A549 (cell line): ENCODE measurements at regions not wholly inside any gene's neighbourhood (a gene's known extent, or its start where the extent isn't known, plus 50 kb on each side); places are given as distances from the start of the nearest gene placed in this dataset.

Source experiments
- ATAC-seq, 2 experiments: fragments of 200-7000 bp in 1 of 2; fragments of >200 bp in 1 of 2; cut with Nextera tagmentation in 1 of 2; cut with Tn5 transposase in 1 of 2; 3 replicates each; pipeline versions ENCODE4 v1.8.0 to v1.9.1; 2018 to 2020; ENCODE audit warnings: mild to moderate bottlenecking in 1 of 2, moderate library complexity in 1 of 2
- CTCF ChIA-PET: fragments of 300-600 bp; sonication (Branson Sonifier 250); formaldehyde crosslinking; extraction: SDS; loops from one replicate; lab custom pipeline; 2021; ENCODE audit warnings: antibody characterized with exemption, inconsistent platforms; lab: Yijun Ruan, JAX
- POLR2A ChIA-PET: fragments of 350-600 bp; formaldehyde crosslinking; extraction: SDS; loops from one replicate; lab custom pipeline; 2021; ENCODE audit warnings: antibody characterized with exemption, inconsistent platforms; lab: Yijun Ruan, JAX
- DNase-seq, 2 experiments: peaks; one replicate each; pipeline versions ENCODE4 v3.0.0 to v3.0.0-alpha.2; 2011 to 2016; ENCODE audit warnings: low read depth in 1 of 2, low spot score in 1 of 2
- FAIRE-seq: peaks from 2 replicates; lab custom pipeline; 2011; peaks lifted over from hg19 to GRCh38; lab: Jason Lieb, UNC
- H3K27ac ChIP-seq, 2 experiments: fragments of >200 bp; sonication (Bioruptor Twin); formaldehyde crosslinking; 3 replicates each; pipeline ENCODE4 v1.5.1; 2016 to 2017
- H3K4me1 ChIP-seq: fragments of >200 bp; sonication (Bioruptor Twin); formaldehyde crosslinking; 3 replicates; pipeline ENCODE4 v1.6.1; 2016
- H3K4me2 ChIP-seq: fragments of >200 bp; sonication (Bioruptor Twin); formaldehyde crosslinking; 3 replicates; pipeline ENCODE4 v1.6.1; 2016
- H3K4me3 ChIP-seq: fragments of >200 bp; sonication (Bioruptor Twin); formaldehyde crosslinking; 3 replicates; pipeline ENCODE4 v1.5.1; 2016
- H3K9me3 ChIP-seq: fragments of >200 bp; sonication (Bioruptor Twin); formaldehyde crosslinking; 3 replicates; pipeline ENCODE4 v1.6.1; 2016
- ATOH8 ChIP-seq: fragments of 250-450 bp; sonication (Bioruptor Pico); IDR thresholded peaks from 2 replicates; pipeline ENCODE4 v1.5.0; 2020; ENCODE audit warnings: low read depth, mild to moderate bottlenecking, moderate library complexity
- CEBPB ChIP-seq, 2 experiments: fragments of >200 bp in 1 of 2; sonication (Bioruptor Twin) in 1 of 2; formaldehyde crosslinking in 1 of 2; IDR thresholded peaks; 2 replicates each; pipeline ENCODE4 v1.6.1; 2012 to 2016
- CHD2 ChIP-seq: fragments of 150-350 bp; IDR thresholded peaks from 2 replicates; pipeline ENCODE4 v1.6.1; 2014; ENCODE audit warnings: low read length; ENCODE audit not compliant: partially characterized antibody
- E2F6 ChIP-seq: IDR thresholded peaks from 2 replicates; pipeline ENCODE4 v1.6.1; 2012; ENCODE audit warnings: low read depth, borderline replicate concordance
- EHF ChIP-seq: fragments of 250-450 bp; sonication (Bioruptor Pico); IDR thresholded peaks from 2 replicates; pipeline ENCODE4 v1.5.0; 2020; ENCODE audit warnings: mild to moderate bottlenecking
- EP300 ChIP-seq, 2 experiments: fragments of >200 bp; sonication (Bioruptor Twin); formaldehyde crosslinking; IDR thresholded peaks; 2 replicates in 1 of 2; 3 replicates in 1 of 2; pipeline ENCODE4 v1.6.1; 2016 to 2017
- ESRRA ChIP-seq: fragments of 150-350 bp; IDR thresholded peaks from 2 replicates; pipeline ENCODE4 v1.6.1; 2014; ENCODE audit warnings: mild to moderate bottlenecking, low read length, borderline replicate concordance
- FOSB ChIP-seq: fragments of 250-450 bp; sonication (Bioruptor Pico); IDR thresholded peaks from 2 replicates; pipeline ENCODE4 v1.5.0; 2020; ENCODE audit warnings: mild to moderate bottlenecking, moderate library complexity
- FOXS1 ChIP-seq: fragments of 250-450 bp; sonication (Bioruptor Pico); IDR thresholded peaks from 2 replicates; pipeline ENCODE4 v1.5.0; 2020; ENCODE audit warnings: mild to moderate bottlenecking, moderate library complexity
- HDAC2 ChIP-seq: fragments of 200-600 bp; sonication (generic); IDR thresholded peaks from 2 replicates; pipeline ENCODE4 v1.6.1; 2016
- HEYL ChIP-seq: fragments of 250-450 bp; sonication (Bioruptor Pico); IDR thresholded peaks from 2 replicates; pipeline ENCODE4 v1.8.0; 2021; ENCODE audit warnings: mild to moderate bottlenecking, moderate library complexity
- JUN ChIP-seq, 2 experiments: fragments of >200 bp; sonication (Bioruptor Twin); formaldehyde crosslinking; IDR thresholded peaks; 2 replicates in 1 of 2; 3 replicates in 1 of 2; pipeline ENCODE4 v1.6.1; 2016 to 2017
- KDM1A ChIP-seq: fragments of 200-600 bp; sonication (generic); IDR thresholded peaks from 2 replicates; pipeline ENCODE4 v1.6.1; 2016; ENCODE audit warnings: low read depth, mild to moderate bottlenecking
- MYC ChIP-seq: IDR thresholded peaks from 2 replicates; pipeline ENCODE4 v1.6.1; 2012; ENCODE audit warnings: mild to moderate bottlenecking, inconsistent platforms, low read length, improper control_type of control experiment, borderline replicate concordance
- NR3C1 ChIP-seq: fragments of >200 bp; sonication (Bioruptor Twin); formaldehyde crosslinking; IDR thresholded peaks from 3 replicates; pipeline ENCODE4 v1.6.1; 2017
- PBX3 ChIP-seq: IDR thresholded peaks from 2 replicates; pipeline ENCODE4 v1.6.1; 2012
- PHF8 ChIP-seq: fragments of 200-600 bp; sonication (generic); IDR thresholded peaks from 2 replicates; pipeline ENCODE4 v1.6.1; 2016; ENCODE audit warnings: low read depth, mild to moderate bottlenecking, antibody characterized with exemption, moderate library complexity, borderline replicate concordance
- POLR2A ChIP-seq: IDR thresholded peaks from 2 replicates; pipeline ENCODE4 v1.6.1; 2012; ENCODE audit warnings: mild to moderate bottlenecking, low read length
- WGBS: methylation state at CpG from one replicate; pipeline ENCODE4 v1.1.6; 2017; ENCODE audit errors: missing lambda C conversion rate; 5-methylcytosine and 5-hydroxymethylcytosine counted together

GRCh38 chr6:106901062-106901461 is 73.5 kb downstream of the CD24 start:
- Histone ChIP-seq H3K4me1 (no peaks in the 10 kb centered on the region), H3K9me3 (no peaks in the 10 kb centered on the region), H3K4me3 (no peak overlapping the region), H3K4me2 (no peak overlapping the region), H3K27ac (no peak overlapping the region)
- no peak for DNase-seq
- FAIRE-seq, result no peak
- ChIA-PET POLR2A (no interaction called here), CTCF (no interaction called here)
- WGBS, result 76% methylated on average over 3 of the region's 3 CpGs
- no peak for ATAC-seq
- no peak for TF ChIP-seq POLR2A
- no peak for TF ChIP-seq CEBPB (IDR thresholded peaks at IDR 0.05)
- no peak for TF ChIP-seq HDAC2

- DNase-seq, result no peak
- ChIA-PET POLR2A (no interaction called here), CTCF (no interaction called here)
- H3K4me3 ChIP-seq, result no peak overlapping the region
- TF ChIP-seq E2F6 (no peak), CHD2 (no peak), EHF (CRISPR knock-in tag) (no peak), KDM1A (no peak), EP300 (IDR thresholded peaks at IDR 0.05) (no peak)
- TF ChIP-seq, all 56 proteins: peak for 0
- Histone ChIP-seq H3K27ac (no peak overlapping the region), H3K4me1 (no peaks in the 10 kb centered on the region), H3K9me3 (no peaks in the 10 kb centered on the region), H3K4me2 (no peak overlapping the region)
- ATAC-seq (no peak), FAIRE-seq (no peak)
- WGBS, result 20% methylated on average over 4 of the region's 4 CpGs
Observed at GRCh38 chr6:106899697-106900096, 74.8 kb downstream of the CD24 start.

- no peak for ATAC-seq
- TF ChIP-seq CEBPB (IDR thresholded peaks at IDR 0.05) (no peak), ATOH8 (CRISPR knock-in tag) (no peak), FOXS1 (no peak), NR3C1 (no peak), JUN (IDR thresholded peaks at IDR 0.05) (no peak), POLR2A (no peak), EP300 (IDR thresholded peaks at IDR 0.05) (no peak)
Observed at GRCh38 chr6:106897580-106897979, 76.9 kb downstream of the CD24 start.

GRCh38 chr6:106895703-106896040 is 78.9 kb downstream of the CD24 start:
- Histone ChIP-seq H3K4me3 (no peak overlapping the region), H3K9me3 (no peaks in the 10 kb centered on the region), H3K4me1 (no peaks in the 10 kb centered on the region), H3K27ac (no peak overlapping the region), H3K4me2 (no peak overlapping the region)
- ATAC-seq (no peak), DNase-seq (no peak), FAIRE-seq (no peak)
- 68% methylated on average over 5 of the region's 5 CpGs for WGBS
- no peak for TF ChIP-seq ATOH8 (CRISPR knock-in tag)
- TF ChIP-seq FOSB (CRISPR knock-in tag), result no peak
- no peak for TF ChIP-seq HEYL (CRISPR knock-in tag)
- no peak for TF ChIP-seq PHF8
- TF ChIP-seq E2F6, result no peak
- TF ChIP-seq MYC, result no peak
- no peak for TF ChIP-seq PBX3
- TF ChIP-seq ESRRA, result no peak
- CTCF ChIA-PET, result interaction anchor here (1.3 kb wide), 1 partner anchor 11 kb away, joined by 6 read pairs; no protein-coding TSS in a partner anchor
- POLR2A ChIA-PET, result no interaction called here

More at GRCh38 chr6:106897580-106897979, 76.9 kb downstream of the CD24 start:
- H3K4me2 ChIP-seq, result no peak overlapping the region
- ChIA-PET POLR2A (interaction anchor here (0.6 kb wide), 1 partner anchor 70 kb away, joined by 5 read pairs; no protein-coding TSS in a partner anchor), CTCF (no interaction called here)
- 82% methylated on average over 5 of the region's 5 CpGs for WGBS
- no peak overlapping the region for H3K4me3 ChIP-seq
- no peak overlapping the region for H3K27ac ChIP-seq
- H3K9me3 ChIP-seq, result no peaks in the 10 kb centered on the region
- no peak for FAIRE-seq
- DNase-seq, result no peak
- no peaks in the 10 kb centered on the region for H3K4me1 ChIP-seq
